GM18867 (cell line): ENCODE measurements at regions not wholly inside any gene's neighbourhood (a gene's known extent, or its start where the extent isn't known, plus 50 kb on each side); places are given as distances from the start of the nearest gene placed in this dataset.

ENCODE experiments used
- ATAC-seq: cut with Tn5 transposase; IDR thresholded peaks from one replicate; pipeline ENCODE4 v1.9.1; 2021; ENCODE audit warnings: mild to moderate bottlenecking, moderate library complexity; ENCODE audit not compliant: unreplicated experiment

DNA sequence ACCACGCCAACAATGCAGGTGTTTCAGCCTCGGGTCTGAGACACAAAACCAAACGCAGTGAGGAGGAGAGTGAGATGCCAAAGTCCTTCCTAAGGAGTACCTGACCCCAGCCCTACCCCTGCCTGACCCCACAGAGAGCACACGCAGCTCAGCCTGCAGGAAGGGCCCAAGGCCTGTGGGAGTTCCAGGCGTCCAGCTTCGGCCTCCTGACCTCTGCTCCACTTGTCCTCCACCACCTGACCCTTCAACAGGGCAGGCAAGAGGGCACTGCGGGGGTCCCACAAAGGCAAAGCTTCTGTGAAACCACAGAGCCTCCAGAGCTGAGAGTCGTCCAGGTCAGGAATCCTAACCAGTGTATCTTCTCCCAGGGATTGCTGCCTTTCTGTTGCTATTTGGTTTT, 122.0 kb upstream of the PPP2R2D start:
- ATAC-seq, result no peak

DNA sequence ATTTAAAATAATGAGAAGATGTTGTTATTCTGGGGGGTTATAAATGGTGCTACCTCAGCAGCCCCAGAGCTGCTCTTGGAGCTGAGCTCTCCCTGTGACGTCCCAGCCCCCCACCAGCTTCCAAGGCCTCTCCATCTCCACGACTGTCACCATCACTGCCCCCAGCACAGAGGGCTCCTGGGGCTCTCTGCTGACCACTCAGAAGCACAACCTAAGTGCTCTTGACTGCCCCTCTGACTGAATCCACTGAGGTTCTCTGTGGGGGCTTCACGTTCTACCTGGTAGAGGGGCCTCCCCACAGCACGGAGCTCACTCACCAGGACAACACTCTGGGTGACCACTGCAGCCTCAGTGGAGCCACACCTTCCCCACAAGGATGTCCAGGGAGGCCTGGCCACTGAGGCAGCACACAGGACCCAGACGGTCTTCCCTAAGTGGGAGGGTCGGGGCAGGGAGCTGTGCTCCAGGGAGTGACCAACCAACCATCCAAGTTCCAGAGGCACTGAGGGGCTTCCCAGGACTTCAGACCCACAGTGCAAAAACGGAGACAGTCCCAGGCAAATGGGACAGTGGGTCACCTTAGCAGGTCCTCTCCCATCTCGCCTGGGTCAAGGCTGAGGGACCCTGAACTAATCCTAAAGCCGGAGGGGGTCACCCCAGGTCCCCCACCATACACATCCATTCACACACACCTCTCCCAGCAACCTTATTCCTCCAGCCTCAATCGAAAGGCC, 121.0 kb upstream of the PPP2R2D start:
- ATAC-seq, result no peak

DNA sequence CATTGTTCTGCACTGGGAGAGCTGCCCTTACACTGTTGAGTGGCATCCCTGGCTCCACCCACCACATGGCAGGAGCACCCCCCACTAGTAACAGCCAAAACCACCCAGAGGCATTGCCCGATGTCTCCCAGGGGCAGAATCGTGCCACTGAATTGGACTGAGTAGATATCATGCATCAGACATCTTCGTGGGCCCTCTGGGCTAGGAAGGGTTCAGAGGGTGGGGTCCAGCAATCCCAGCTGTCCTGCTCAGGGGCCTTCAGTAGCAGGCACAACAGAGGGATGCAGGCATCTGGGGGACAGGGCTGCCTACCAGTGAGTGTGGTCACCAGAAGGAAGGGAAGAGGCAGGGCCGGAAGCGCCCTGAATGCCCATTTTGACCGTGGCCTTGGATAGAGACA, 119.7 kb upstream of the PPP2R2D start:
- ATAC-seq, result no peak

DNA sequence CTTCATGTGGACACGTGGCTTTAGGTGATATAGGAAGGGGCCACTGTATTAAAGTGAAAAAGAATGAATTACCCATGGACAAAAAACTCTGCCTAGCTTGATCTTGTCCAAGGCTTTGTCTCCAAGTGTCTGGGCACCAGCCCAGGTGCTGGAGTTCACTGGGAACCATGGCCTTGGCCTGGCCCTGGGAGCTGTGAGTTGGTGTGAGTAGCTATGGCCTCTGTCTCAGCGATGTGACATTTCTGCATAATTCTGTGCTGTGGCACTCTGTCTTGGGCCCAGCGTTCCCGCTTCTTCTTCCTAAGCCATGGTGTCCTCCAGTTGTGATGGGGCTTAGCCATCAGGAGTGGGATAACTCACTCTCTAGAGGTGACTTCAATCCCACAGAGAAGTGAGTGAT, 119.0 kb upstream of the PPP2R2D start:
- ATAC-seq, result no peak

DNA sequence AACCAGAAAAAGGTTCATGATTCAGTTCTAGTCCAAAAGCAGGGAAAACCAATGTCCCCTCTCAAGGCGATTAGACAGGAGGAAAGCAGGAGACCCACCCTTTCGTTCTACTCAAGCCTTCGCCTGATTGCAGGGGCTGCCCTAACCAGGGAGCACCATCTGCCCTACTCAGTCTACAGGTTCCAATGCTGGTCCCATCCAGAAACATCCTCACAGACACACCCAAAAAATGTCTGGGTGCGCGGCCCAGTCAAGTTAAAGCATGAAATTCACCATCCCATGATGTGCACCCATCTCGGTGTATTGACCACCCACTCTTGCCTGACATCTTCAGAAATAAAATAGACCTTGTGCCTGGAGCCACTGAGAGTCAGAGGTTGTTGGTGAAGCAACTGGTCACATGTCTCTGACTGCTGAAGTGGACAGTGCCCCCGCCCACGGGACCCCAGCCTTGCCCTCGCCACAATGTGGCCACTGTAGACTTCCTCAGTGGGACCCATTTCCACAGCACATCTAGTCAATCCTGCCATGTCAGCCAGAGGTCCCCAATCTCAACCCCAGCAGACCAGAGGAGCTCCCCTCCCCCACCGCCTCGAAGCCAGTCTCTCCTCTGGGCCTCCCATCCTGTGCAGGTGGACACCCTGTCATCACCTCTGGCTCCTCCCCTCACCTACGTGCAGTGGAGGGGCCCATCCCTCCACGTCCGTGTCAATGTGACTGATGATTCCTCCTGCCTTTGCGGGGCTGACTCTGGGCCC, 116.3 kb upstream of the PPP2R2D start:
- no peak for ATAC-seq

DNA sequence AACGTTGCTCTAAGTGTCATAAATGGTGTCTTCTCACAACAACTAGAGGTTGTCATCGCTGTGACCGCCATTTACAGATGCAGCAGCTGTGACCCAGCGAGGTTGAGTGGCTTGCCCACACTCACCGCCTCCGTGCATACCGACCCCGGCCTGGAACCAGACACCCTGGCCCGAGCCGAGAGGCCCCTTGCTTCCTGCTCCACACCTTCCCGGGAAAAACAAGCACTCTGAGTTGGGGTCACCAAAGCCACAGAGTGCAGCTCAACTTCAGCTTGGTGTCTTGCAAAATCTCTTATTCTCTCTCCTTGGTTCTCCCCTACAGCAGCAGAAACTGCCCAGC, 115.7 kb upstream of the PPP2R2D start:
- ATAC-seq, result no peak

DNA sequence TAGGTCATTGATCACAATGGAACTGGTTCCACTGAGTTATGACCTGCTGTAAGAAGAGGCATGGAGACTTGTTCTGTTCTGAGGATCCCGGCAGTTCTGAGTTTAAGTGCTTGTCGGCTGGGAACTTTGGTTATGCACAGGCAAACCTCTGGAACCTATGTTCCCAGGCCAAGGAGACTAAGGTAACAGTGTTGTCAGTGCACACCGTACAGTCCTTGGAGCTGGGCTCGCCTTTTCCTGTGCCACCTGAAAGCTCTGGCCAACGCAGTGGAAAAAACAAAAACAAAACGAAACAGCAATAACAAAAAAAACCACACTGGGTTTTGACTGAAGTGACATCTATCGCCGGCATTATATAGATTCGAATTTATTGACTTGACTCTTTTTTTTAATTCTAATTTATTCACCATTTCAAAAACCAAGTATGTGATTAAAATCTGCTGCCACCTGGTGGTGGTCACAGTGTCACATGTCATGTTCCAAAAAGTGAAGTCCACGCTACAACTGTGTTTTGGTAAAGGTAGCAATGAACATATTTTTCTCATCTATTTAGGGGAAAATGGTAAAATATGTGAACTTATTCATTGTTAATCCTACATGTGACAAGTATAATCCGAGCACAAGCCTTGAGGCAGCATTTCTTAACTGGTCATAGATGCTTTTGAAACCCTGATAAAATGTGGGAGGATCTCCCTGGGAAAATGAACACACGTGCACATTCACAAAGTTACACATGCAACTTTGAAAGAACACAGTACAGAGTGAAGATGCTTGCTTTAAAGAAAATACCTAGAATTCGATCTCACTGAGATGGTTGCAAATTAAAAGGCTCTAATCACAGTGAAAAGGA, 113.8 kb upstream of the PPP2R2D start:
- no peak for ATAC-seq

DNA sequence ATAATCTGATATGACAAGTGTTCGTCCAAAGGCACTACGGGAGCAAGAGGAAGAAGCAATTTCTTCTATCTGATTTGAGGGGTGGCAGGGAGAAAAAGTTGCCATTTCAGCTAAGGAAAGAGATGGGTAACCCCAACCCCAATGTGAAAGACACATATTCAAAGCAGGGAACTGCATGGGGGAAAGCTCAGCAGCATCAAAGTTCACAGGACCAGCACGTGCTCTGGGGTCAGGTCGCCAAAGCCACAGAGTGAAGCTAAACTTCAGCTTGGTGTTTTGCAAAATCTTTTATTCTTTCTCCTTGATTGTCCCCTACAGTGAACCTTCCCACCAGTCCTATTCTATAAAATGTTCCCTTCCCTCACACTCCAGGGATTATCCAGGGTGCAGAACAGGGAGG, 112.8 kb upstream of the PPP2R2D start:
- ATAC-seq, result no peak

DNA sequence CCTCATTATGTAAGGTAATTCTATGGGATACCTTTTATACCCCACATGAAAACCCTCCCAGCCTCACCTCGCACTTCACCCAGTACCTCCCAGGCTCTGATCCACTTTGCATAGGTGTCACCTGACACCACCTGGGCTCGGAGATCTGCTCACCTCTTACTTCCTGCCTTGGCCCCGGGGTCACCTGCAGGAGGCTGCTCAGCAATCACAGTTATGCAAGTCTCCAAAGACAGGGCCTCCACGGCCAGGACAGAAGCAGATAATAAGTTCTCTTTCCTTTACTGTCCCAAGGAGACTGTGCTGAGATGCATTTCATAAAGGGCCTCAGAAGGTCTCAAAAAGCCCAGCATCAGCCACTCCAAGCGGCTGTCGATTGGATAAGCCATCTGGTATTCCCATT, 112.4 kb upstream of the PPP2R2D start:
- ATAC-seq, result no peak

DNA sequence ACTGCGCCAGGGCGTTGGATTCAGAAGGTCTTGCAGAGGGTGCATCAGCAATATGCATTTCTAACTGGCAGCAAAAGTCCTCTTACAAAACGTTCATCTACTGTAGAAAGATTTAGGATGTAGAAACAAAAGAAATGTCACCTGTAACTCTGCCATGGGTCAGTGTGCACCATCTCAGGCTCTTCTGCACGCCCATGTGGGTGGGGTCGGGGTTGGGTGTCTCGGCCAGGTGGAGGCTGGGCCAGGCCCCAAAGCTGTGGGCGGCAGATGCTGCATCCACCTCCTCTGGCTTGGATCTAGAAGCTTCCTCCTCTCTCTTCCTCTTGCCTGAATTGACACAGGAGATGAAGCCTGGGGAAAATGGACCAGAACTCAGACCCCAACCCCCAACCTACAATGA, 111.3 kb upstream of the PPP2R2D start:
- no peak for ATAC-seq

DNA sequence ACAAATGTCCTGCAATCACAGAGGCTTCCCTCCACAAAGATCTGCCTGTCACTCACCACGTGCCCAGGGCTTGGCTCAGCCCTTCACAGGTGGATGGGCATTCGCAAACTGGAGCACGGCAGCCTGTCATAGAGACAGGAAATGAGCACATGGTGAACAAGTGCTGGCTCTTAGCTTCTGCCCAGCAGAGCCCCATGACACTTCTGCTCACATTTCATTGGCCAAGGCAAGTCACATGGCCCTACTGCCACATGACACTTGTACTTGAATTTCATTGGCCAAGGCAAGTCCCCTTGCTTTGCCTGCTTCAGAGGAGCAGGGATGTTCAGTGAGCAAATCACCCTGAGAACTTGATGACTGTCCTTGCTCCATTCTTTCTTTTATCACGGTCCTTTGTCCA, 110.8 kb upstream of the PPP2R2D start:
- ATAC-seq, result no peak

DNA sequence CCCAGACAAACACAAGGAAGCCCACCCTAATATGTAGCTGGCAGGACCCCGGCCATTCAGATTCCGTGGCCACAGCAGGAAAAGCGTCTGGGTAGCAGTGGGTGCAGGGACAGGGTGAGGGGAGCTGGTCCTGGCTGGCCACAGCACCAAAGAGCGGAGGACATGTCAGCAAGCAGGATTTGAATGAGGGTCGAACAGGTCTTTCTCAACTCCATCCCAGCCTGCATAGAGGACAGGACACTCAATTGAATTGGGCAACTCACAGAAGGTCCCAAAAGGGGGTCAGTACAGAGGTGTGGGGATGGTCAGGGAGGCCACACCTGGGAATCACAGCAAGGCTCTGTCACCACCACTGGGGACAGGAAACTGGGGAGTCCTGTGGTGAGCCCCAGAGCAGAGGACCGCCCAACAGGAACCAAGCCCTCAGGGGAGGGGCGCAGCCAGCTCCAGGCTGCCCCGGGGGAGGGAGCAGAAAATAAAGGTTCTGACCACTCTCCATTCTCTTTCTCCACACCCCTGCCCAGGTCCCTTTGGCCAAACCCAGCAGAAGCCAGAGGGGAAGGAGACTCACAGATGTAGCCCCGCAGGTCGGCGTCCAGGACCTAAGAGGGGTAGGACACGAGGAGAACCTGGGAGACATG, 108.7 kb upstream of the PPP2R2D start:
- ATAC-seq, result no peak

DNA sequence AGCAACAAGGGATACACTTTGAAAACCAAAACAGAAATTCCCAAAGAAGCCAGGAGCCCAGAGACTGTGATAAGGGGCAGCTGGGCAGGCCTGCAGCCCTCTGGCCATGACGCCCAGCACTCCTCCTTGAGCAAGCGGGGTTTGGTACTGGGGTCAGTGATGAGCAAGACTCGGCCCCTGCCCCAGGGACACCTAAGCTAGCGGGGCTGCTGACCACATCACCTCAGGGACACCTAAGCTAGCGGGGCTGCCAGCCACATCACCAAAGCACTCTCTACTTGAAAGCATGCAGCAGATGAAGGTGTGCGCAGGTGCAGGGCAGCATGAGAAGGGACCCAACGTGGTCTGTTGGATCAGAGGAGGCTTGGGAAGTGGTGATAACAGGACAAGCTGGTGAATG, 108.0 kb upstream of the PPP2R2D start:
- no peak for ATAC-seq

DNA sequence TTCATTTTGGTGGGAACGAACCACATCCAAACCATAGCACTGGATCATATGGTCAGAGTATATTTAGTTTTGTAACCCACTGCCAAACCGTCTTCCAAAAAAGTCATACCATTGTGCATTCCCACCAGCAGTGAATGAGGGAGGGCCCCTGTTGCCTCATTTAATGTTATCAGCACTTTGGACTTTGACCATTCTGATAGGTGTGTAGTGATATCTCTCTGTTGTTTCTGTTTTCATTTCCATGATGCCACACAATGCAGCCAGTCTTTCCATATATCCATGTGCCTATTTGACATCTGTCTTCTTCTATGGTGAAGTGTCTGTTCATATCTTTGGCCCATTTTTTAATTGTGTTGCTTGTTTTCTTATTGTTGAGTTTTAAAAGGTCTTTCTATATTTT, 105.0 kb upstream of the PPP2R2D start:
- no peak for ATAC-seq

DNA sequence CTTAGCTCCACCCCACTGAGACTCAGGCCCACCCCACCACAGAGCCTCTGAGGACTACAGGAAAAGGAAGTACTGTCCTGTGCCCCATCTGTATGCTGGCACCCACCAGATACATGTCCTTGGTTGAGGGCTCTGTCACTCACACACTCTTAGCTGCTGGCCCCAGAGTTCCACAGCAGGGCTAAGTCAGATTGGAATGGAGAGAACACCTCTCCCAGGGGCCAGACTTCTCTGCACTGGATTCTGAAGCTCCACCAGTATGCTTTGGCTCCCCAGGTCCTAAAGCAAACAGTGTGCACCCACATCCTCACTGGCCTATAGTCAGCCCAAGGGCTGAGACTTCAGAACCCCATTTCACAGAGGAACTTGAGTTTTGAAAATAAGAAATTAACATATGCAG, 103.2 kb upstream of the PPP2R2D start:
- no peak for ATAC-seq

DNA sequence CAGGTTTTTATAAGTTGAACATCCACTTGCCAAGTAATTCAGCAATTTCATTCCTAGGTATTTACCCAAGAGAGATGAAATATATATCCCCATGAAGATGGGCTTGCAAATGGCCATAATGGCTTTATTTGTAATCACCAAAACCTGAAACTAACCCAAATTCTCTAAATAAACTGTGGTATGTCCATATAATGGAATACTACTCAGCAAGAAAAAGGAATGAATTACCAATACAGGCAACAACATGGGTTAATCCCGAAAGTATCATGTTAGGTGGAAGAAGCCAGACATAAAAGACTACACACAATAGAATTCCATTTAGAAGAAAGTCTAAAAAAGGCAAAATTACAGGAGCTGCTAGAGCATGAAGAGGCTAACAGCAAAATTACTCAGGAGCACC, 101.4 kb upstream of the PPP2R2D start:
- no peak for ATAC-seq

DNA sequence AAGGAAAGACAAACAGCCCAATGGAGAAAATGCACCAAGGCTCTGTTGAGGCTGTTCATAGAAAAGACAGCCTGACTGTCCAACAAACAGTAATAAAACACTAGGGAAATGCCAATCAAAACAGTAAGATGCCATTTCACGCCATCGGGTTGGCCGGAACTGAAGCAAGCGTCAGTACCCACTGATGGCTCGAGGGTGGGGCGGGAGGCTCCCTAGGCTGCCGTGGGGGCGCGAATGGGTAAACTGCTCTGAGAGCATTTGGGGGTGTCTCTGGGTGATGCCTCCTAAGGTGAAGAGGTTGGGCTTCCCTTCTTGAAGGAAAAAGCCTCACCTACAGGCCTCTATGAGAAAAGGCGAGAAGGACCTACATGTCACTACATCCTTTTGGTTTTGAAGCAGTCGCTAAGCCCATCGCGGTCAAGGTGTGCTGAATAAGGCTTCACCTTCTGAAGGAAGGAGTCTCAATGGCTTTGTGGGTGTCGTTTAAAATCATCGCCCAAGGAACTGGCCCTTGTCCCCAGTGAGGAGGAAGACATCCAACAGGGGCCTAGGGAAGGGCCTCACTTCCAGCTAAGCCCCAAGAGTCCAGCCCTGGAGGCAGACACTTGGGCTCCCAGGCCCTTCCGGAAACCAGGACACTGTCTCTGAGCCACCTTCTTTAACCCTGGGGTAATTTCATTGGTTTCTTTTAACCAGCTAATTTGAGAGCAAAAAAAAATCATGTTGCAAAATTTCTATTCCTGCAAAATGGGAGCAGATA, 98.5 kb upstream of the PPP2R2D start:
- no peak for ATAC-seq

DNA sequence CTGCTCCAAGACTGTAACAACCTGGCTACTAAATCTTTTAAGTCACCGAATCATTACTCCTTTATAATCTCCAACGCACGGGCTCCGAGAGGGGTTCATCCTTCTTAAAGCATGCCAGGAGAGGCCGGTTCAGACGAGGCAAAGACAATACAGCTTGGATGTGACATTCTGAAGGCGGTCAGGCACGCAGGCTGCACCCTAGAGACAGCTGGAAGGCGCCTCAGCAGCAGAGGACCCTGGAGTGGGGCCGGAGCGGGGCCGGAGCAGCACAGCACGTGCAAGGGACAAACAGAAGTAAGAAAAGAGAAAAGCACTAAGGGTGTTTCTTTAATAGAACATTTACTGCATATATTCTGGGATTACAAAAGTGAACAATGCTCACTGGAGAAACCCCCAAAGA, 97.8 kb upstream of the PPP2R2D start:
- no peak for ATAC-seq

DNA sequence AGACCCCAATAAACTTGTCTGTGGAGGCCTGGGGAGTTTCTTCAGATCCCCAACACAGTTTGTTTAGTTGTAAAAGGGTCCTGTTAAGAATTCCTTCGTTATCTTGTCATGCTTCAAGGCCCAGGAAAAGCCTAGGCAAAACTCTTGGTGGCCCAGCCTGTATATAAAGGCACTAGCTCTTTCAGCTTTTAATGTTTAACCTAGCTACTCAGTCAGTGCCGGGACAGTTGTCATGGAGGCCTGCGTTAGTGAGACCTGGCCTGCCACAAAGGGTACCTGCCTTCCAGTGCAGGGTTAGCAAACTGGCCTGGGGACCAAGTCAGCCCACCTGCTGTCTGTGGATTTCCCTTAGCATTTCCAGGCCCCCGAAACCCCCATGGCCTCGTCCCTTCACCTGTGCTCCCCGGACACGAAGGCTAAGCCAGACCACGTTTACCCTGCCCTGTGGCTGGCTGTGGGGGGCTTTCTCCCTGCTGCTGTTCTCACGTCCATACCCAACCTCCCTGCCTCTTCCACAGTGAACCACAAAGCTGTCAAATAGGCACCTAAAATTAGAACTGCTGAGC, 96.9 kb upstream of the PPP2R2D start:
- ATAC-seq, result no peak

DNA sequence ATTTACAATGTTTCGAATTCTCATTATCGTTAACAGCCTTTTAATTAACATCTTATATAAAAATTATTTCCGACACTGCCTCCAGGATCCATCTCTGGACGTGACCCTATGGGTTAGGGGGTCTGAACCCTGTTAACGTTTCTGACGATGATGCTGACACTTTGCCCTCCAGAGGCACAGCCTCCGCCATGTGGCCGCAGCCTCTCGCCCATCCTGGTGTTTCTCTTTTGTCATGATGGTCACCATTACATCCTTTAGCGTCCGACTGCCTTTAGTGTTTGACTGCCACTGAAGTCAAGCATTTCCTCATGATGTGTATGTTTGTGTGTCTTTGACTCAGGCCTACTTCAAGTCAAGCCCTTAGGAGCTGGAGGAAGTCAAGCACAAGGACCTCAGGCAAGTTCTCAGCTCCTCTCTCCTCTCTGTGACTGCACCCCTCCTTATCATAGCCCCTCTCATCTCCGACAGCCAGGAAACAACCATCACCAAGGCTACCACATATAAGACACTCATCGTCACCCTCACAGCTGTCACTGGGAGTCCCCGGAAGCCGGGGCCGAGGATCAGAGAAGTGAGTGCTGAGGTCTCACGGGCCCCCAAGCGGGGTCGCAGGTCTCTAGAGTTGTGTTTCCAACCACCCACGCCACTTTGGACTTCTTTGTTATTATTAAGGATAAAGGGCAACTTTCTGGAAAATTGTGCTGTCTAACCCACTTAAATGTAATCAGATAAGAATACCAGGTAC, 96.1 kb upstream of the PPP2R2D start:
- no peak for ATAC-seq
